K562 (cell line): ENCODE measurements at regions not wholly inside any gene's neighbourhood (a gene's known extent, or its start where the extent isn't known, plus 50 kb on each side); places are given as distances from the start of the nearest gene placed in this dataset.

Experiments used
- ESRRA ChIP-seq: fragments of 450-650 bp; IDR thresholded peaks from 2 replicates; pipeline ENCODE4 v1.6.1; 2014; ENCODE audit warnings: low read depth, mild to moderate bottlenecking, moderate library complexity, borderline replicate concordance
- HNRNPUL1 ChIP-seq: fragments of 200-400 bp; formaldehyde crosslinking; IDR thresholded peaks from 2 replicates; pipeline ENCODE4 v1.6.1; 2017; ENCODE audit warnings: low read length
- MGA ChIP-seq: fragments of 450-650 bp; IDR thresholded peaks from 2 replicates; pipeline ENCODE4 v1.6.1; 2016; ENCODE audit warnings: mild to moderate bottlenecking, moderate library complexity
- NFYB ChIP-seq: IDR thresholded peaks from 2 replicates; pipeline ENCODE4 v1.6.1; 2011; ENCODE audit warnings: mild to moderate bottlenecking, moderate library complexity; ENCODE audit not compliant: insufficient read length; ENCODE audit errors: extremely low read depth
- NRF1 ChIP-seq, 2 experiments: fragments of 450-650 bp; IDR thresholded peaks in 1 of 2; conservative IDR thresholded peaks in 1 of 2; 2 replicates each; pipeline ENCODE4 v1.6.1; 2014; ENCODE audit warnings: mild to moderate bottlenecking in 2 of 2
- PCBP2 ChIP-seq: fragments of 200-400 bp; formaldehyde crosslinking; IDR thresholded peaks from 2 replicates; pipeline ENCODE4 v1.6.1; 2018; ENCODE audit warnings: low read length, low read depth, mild to moderate bottlenecking, moderate library complexity; ENCODE audit not compliant: poor library complexity, severe bottlenecking
- POLR2H ChIP-seq: IDR thresholded peaks from 2 replicates; pipeline ENCODE4 v1.6.1; 2016; ENCODE audit warnings: missing genetic modification characterization, low read depth, mild to moderate bottlenecking, control low read depth, missing compliant biosample characterization, moderate library complexity
- RCOR1 ChIP-seq, 2 experiments: IDR thresholded peaks; 2 replicates each; pipeline ENCODE4 v1.6.1; 2012; ENCODE audit warnings: low read depth in 2 of 2, low read length in 2 of 2, borderline replicate concordance in 1 of 2, improper control_type of control experiment in 1 of 2
- ZBTB11 ChIP-seq, 3 experiments: fragments of 200-800 bp in 1 of 3; fragments of 250-450 bp in 1 of 3; fragments of 450-650 bp in 1 of 3; sonication (Bioruptor Pico) in 1 of 3; sonication (Bioruptor generic) in 1 of 3; formaldehyde crosslinking in 1 of 3; IDR thresholded peaks; 2 replicates each; pipeline versions ENCODE4 v1.6.1 to v1.8.0; 2016 to 2022; ENCODE audit warnings: mild to moderate bottlenecking in 2 of 3, missing genetic modification characterization in 2 of 3, missing compliant biosample characterization in 1 of 3, moderate library complexity in 1 of 3
- ZEB2 ChIP-seq: fragments of 450-650 bp; IDR thresholded peaks from 2 replicates; pipeline ENCODE4 v1.6.1; 2016

GRCh38 chr6:146881228-146882181 lies 282.7 kb downstream of the ADGB start (continued):
- peak in 1 of 3 experiments; percentile 47; a peak in 1 of 6 replicates for TF ChIP-seq ZBTB11 (CRISPR knock-in tag; IDR thresholded peaks at IDR 0.05)
- TF ChIP-seq NFYB = no peak
- TF ChIP-seq RCOR1 (IDR thresholded peaks at IDR 0.05; ENCODE audit: borderline replicate concordance in 1 of 2, low read depth in 2 of 2, low read length in 2 of 2) = peak in 1 of 2 experiments; percentile 69; a peak in 2 of 4 replicates
- peak; percentile 77 for TF ChIP-seq POLR2H (tag)
- TF ChIP-seq PCBP2 = no peak
- TF ChIP-seq NRF1 (conservative IDR thresholded peaks at IDR 0.05 in 1 of 2, IDR thresholded peaks at IDR 0.05 in 1 of 2) = no peak
- TF ChIP-seq MGA = 0 out of 2 replicates have a peak, but pooled peaks have one; percentile 34
- no peak for TF ChIP-seq HNRNPUL1
- peak; percentile 73 for TF ChIP-seq ZEB2
- TF ChIP-seq ESRRA = peak; percentile 10; the same call in 1 of the 2 replicates
